WTC11 (cell line): ENCODE measurements at regions not wholly inside any gene's neighbourhood (a gene's known extent, or its start where the extent isn't known, plus 50 kb on each side); places are given as distances from the start of the nearest gene placed in this dataset.

Experiments used
- ATAC-seq: fragments of 200-7000 bp; cut with Tn5 transposase; 2 replicates; pipeline ENCODE4 v1.10.0; 2021; ENCODE audit warnings: mild to moderate bottlenecking, moderate library complexity
- CTCF ChIA-PET: fragments of 300-600 bp; sonication (Branson Sonifier 250); formaldehyde crosslinking; loops from one replicate; lab custom pipeline; 2021; ENCODE audit warnings: antibody characterized with exemption; lab: Charles Lee
- POLR2A ChIA-PET: fragments of 350-600 bp; sonication (Branson Sonifier 250); formaldehyde crosslinking; loops from one replicate; lab custom pipeline; 2021; ENCODE audit warnings: antibody characterized with exemption; lab: Charles Lee
- DNase-seq: peaks from one replicate; pipeline ENCODE4 v3.0.0; 2021; ENCODE audit warnings: low spot score
- H3K27ac Mint-ChIP-seq: 2 replicates; pipeline ENCODE4 v1.8.0; 2021; ENCODE audit warnings: mixed read lengths
- H3K27me3 Mint-ChIP-seq: 2 replicates; pipeline ENCODE4 v1.8.0; 2021; ENCODE audit warnings: low read depth, mild to moderate bottlenecking, moderate library complexity, mixed read lengths
- H3K36me3 Mint-ChIP-seq: 2 replicates; pipeline ENCODE4 v1.8.0; 2021; ENCODE audit warnings: mixed read lengths
- H3K4me1 Mint-ChIP-seq: 2 replicates; pipeline ENCODE4 v1.8.0; 2022; ENCODE audit warnings: mixed read lengths
- H3K4me3 Mint-ChIP-seq: 2 replicates; pipeline ENCODE4 v1.8.0; 2021; ENCODE audit warnings: mild to moderate bottlenecking, moderate library complexity, mixed read lengths
- H3K9me3 Mint-ChIP-seq: 2 replicates; pipeline ENCODE4 v1.8.0; 2021; ENCODE audit warnings: mixed read lengths
- ATF2 ChIP-seq: sonication (generic); formaldehyde crosslinking; IDR thresholded peaks from 2 replicates; pipeline ENCODE4 v1.8.1; 2022; ENCODE audit warnings: low read depth, missing genetic modification reagents, borderline replicate concordance
- ETV6 ChIP-seq: sonication (generic); formaldehyde crosslinking; IDR thresholded peaks from 2 replicates; pipeline ENCODE4 v1.8.1; 2022; ENCODE audit warnings: mild to moderate bottlenecking, missing genetic modification reagents
- FOXJ3 ChIP-seq: sonication (generic); formaldehyde crosslinking; IDR thresholded peaks from 2 replicates; pipeline ENCODE4 v1.9.0; 2021; ENCODE audit warnings: missing genetic modification reagents, mild to moderate bottlenecking, borderline replicate concordance
- FOXK1 ChIP-seq: sonication (generic); formaldehyde crosslinking; IDR thresholded peaks from 2 replicates; pipeline ENCODE4 v1.8.0; 2022; ENCODE audit warnings: mild to moderate bottlenecking, moderate library complexity, missing genetic modification reagents
- FOXP4 ChIP-seq: sonication (generic); formaldehyde crosslinking; IDR thresholded peaks from 2 replicates; pipeline ENCODE4 v1.8.0; 2022; ENCODE audit warnings: mild to moderate bottlenecking, missing genetic modification reagents
- GABPB1 ChIP-seq: sonication (generic); formaldehyde crosslinking; IDR thresholded peaks from 2 replicates; pipeline ENCODE4 v1.8.1; 2023; ENCODE audit warnings: mild to moderate bottlenecking, missing genetic modification reagents
- GTF2I ChIP-seq: fragments of 250-450 bp; sonication (Bioruptor Pico); conservative IDR thresholded peaks from 2 replicates; pipeline ENCODE4 v1.4.0; 2021; ENCODE audit warnings: mild to moderate bottlenecking
- MYBL2 ChIP-seq: sonication (generic); formaldehyde crosslinking; IDR thresholded peaks from 2 replicates; pipeline ENCODE4 v1.8.1; 2023; ENCODE audit warnings: mild to moderate bottlenecking, moderate library complexity, missing genetic modification reagents
- NFE2L1 ChIP-seq: sonication (generic); formaldehyde crosslinking; IDR thresholded peaks from 2 replicates; pipeline ENCODE4 v1.8.1; 2023; ENCODE audit warnings: missing genetic modification reagents
- NR3C1 ChIP-seq: sonication (generic); formaldehyde crosslinking; conservative IDR thresholded peaks from 2 replicates; pipeline ENCODE4 v1.8.1; 2023; ENCODE audit warnings: low read depth, mild to moderate bottlenecking, missing genetic modification reagents
- SMAD4 ChIP-seq: sonication (generic); formaldehyde crosslinking; IDR thresholded peaks from 2 replicates; pipeline ENCODE4 v1.8.0; 2022; ENCODE audit warnings: mild to moderate bottlenecking, missing genetic modification reagents
- SOX15 ChIP-seq: fragments of 250-450 bp; sonication (Bioruptor Pico); IDR thresholded peaks from 2 replicates; pipeline ENCODE4 v1.9.0; 2021; ENCODE audit warnings: mild to moderate bottlenecking
- TEAD4 ChIP-seq: sonication (generic); formaldehyde crosslinking; IDR thresholded peaks from 2 replicates; pipeline ENCODE4 v1.8.0; 2022; ENCODE audit warnings: mild to moderate bottlenecking, missing genetic modification reagents
- TP53 ChIP-seq: sonication (generic); formaldehyde crosslinking; IDR thresholded peaks from 2 replicates; pipeline ENCODE4 v1.8.1; 2023; ENCODE audit warnings: mild to moderate bottlenecking, missing genetic modification reagents
- USF1 ChIP-seq: sonication (generic); formaldehyde crosslinking; IDR thresholded peaks from 2 replicates; pipeline ENCODE4 v1.8.0; 2022; ENCODE audit warnings: mild to moderate bottlenecking, missing genetic modification reagents
- ZNF121 ChIP-seq: sonication (generic); formaldehyde crosslinking; IDR thresholded peaks from 2 replicates; pipeline ENCODE4 v1.8.0; 2023; ENCODE audit warnings: missing genetic modification reagents
- ZNF317 ChIP-seq: sonication (generic); formaldehyde crosslinking; IDR thresholded peaks from 2 replicates; pipeline ENCODE4 v1.8.1; 2023; ENCODE audit warnings: low read depth, mild to moderate bottlenecking, moderate library complexity, missing genetic modification reagents, borderline replicate concordance
- ZNF416 ChIP-seq: fragments of 250-450 bp; sonication (Bioruptor Pico); IDR thresholded peaks from 2 replicates; pipeline ENCODE4 v1.9.0; 2021; ENCODE audit warnings: mild to moderate bottlenecking, inconsistent platforms
- ZNF671 ChIP-seq: fragments of 250-450 bp; sonication (Bioruptor Pico); IDR thresholded peaks from 2 replicates; pipeline ENCODE4 v1.8.0; 2021; ENCODE audit warnings: mild to moderate bottlenecking
- TF ChIP-seq, protein P1 (sequence below): sonication (generic); formaldehyde crosslinking; IDR thresholded peaks from 2 replicates; pipeline ENCODE4 v1.8.0; 2023; ENCODE audit warnings: missing genetic modification reagents, mild to moderate bottlenecking, borderline replicate concordance
- TF ChIP-seq, protein P2 (sequence below): sonication (generic); formaldehyde crosslinking; IDR thresholded peaks from 2 replicates; pipeline ENCODE4 v1.8.1; 2023; ENCODE audit warnings: mild to moderate bottlenecking, missing genetic modification reagents
- TF ChIP-seq, protein P3 (sequence below): sonication (generic); formaldehyde crosslinking; IDR thresholded peaks from 2 replicates; pipeline ENCODE4 v1.8.0; 2022; ENCODE audit warnings: mild to moderate bottlenecking, missing genetic modification reagents

DNA sequence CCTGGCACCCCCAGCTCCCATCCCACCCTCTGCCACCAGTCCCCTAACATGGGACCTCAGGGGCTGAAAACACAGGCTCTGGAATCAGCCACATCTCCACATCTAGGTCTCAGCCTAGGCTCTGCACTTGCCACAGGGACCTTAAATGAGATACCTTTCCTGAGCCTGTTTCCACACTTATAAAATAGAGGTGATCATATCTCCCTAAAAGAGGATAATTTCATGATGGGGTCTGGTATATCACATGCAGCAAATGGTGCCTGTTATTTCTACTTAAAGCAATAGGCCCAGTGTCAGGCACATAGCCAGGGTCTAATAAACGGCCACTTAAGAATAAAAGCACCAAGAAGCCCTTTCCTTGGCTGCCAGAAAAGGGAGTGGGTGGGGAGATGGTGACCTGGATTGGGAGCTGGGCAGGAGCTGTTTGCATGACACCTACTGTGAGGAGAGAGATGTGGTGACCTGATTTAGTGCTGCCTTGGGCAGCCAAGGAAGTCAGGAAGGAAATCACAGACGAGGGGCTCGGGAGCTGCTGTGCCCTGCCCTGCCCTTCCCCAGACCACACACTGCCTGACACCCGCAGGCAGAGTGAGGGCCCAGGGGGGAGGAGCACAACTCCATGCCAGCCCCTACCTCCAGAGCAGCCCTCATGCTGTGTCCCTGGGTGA lies 71.2 kb downstream of the IRF2BPL start (continued):
- TF ChIP-seq, protein P1, sequence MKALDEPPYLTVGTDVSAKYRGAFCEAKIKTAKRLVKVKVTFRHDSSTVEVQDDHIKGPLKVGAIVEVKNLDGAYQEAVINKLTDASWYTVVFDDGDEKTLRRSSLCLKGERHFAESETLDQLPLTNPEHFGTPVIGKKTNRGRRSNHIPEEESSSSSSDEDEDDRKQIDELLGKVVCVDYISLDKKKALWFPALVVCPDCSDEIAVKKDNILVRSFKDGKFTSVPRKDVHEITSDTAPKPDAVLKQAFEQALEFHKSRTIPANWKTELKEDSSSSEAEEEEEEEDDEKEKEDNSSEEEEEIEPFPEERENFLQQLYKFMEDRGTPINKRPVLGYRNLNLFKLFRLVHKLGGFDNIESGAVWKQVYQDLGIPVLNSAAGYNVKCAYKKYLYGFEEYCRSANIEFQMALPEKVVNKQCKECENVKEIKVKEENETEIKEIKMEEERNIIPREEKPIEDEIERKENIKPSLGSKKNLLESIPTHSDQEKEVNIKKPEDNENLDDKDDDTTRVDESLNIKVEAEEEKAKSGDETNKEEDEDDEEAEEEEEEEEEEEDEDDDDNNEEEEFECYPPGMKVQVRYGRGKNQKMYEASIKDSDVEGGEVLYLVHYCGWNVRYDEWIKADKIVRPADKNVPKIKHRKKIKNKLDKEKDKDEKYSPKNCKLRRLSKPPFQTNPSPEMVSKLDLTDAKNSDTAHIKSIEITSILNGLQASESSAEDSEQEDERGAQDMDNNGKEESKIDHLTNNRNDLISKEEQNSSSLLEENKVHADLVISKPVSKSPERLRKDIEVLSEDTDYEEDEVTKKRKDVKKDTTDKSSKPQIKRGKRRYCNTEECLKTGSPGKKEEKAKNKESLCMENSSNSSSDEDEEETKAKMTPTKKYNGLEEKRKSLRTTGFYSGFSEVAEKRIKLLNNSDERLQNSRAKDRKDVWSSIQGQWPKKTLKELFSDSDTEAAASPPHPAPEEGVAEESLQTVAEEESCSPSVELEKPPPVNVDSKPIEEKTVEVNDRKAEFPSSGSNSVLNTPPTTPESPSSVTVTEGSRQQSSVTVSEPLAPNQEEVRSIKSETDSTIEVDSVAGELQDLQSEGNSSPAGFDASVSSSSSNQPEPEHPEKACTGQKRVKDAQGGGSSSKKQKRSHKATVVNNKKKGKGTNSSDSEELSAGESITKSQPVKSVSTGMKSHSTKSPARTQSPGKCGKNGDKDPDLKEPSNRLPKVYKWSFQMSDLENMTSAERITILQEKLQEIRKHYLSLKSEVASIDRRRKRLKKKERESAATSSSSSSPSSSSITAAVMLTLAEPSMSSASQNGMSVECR, result no peak
- TF ChIP-seq USF1 (CRISPR knock-in tag) (no peak), ZNF671 (CRISPR knock-in tag) (no peak), SOX15 (CRISPR knock-in tag) (no peak), GTF2I (CRISPR knock-in tag) (no peak), NR3C1 (no peak), ZNF121 (CRISPR knock-in tag) (no peak), ZNF416 (no peak), FOXJ3 (CRISPR knock-in tag) (no peak)
- TF ChIP-seq, protein P2, sequence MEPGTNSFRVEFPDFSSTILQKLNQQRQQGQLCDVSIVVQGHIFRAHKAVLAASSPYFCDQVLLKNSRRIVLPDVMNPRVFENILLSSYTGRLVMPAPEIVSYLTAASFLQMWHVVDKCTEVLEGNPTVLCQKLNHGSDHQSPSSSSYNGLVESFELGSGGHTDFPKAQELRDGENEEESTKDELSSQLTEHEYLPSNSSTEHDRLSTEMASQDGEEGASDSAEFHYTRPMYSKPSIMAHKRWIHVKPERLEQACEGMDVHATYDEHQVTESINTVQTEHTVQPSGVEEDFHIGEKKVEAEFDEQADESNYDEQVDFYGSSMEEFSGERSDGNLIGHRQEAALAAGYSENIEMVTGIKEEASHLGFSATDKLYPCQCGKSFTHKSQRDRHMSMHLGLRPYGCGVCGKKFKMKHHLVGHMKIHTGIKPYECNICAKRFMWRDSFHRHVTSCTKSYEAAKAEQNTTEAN, result 0 out of 2 replicates have a peak, but pooled peaks have one; percentile 35

DNA sequence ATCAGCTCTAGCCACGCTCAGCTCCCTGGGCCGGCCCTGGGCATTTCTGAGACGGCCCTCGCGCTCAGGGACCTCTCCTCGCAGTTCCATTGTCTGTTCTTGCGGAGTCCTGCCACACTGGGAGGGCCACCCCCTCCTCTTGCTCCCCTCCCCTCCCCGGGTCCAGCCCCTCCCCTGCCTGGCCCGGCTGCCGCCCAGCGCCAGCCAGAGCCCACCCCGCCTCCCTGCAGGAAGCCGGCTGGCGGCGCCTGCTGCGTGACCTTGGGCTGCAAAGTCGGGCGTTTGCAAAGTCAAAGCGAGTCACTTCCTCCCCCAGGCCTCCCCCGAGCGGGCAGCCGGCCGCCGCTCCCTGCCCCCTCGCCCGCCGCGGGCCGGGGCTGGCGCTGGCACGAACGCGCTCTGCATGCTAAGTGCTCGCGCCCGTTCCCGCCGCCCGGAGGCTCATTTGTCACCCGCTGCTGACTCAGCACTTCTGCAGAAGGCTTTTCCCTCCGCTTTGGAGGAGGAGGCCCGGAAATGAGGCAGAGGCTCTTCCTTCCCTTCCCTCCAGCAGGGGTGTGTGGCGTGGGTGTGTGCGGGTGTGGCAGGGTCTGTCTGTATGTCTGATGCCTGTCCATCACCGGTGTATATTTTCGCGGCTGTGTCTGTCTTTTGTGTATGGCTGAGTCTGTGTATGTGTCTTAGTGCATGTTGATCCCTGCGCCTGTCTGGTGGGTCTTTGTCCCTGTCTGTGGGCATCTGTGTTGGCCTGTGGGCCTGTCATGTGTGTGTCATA lies 72.0 kb downstream of the IRF2BPL start:
- Mint-ChIP-seq H3K27ac (peak overlapping the region; percentile 98), H3K4me3 (peak overlapping the region; percentile 55), H3K9me3 (no peaks in the 10 kb centered on the region), H3K27me3 (no peaks in the 10 kb centered on the region), H3K4me1 (peaks cover 71% of the 10 kb centered on the region), H3K36me3 (no peaks in the 10 kb centered on the region)
- peak; percentile 71 for ATAC-seq
- ChIA-PET POLR2A (interaction anchor here (0.7 to 4.5 kb wide), 7 partner anchors 12 to 71 kb away, joined by 3 to 32 read pairs (median 4); partner anchors contain the start of gene IRF2BPL), CTCF (interaction anchor here (0.8 to 3.9 kb wide), 11 partner anchors 9 to 129 kb away, joined by 3 to 17 read pairs (median 6); no protein-coding TSS in a partner anchor)
- DNase-seq, result peak; percentile 92
- 0 out of 2 replicates have a peak, but pooled peaks have one; percentile 15 for TF ChIP-seq NR3C1
- TF ChIP-seq SMAD4 (CRISPR knock-in tag), result peak; percentile 62; the same call in 1 of the 2 replicates
- peak; percentile 93; the same call in 1 of the 2 replicates for TF ChIP-seq FOXP4
- TF ChIP-seq, protein P3, sequence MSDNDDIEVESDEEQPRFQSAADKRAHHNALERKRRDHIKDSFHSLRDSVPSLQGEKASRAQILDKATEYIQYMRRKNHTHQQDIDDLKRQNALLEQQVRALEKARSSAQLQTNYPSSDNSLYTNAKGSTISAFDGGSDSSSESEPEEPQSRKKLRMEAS (CRISPR knock-in tag), result peak; percentile 69; the same call in 1 of the 2 replicates
- peak; percentile 44; the same call in 1 of the 2 replicates for TF ChIP-seq GABPB1 (CRISPR knock-in tag)
- peak; percentile 47; the same call in 1 of the 2 replicates for TF ChIP-seq ZNF317 (CRISPR knock-in tag)
- TF ChIP-seq FOXK1, result peak; percentile 78
- no peak for TF ChIP-seq TEAD4 (CRISPR knock-in tag)
- TF ChIP-seq TP53 (CRISPR knock-in tag), result peak; percentile 65; the same call in 1 of the 2 replicates
- peak; percentile 55; the same call in 1 of the 2 replicates for TF ChIP-seq MYBL2 (CRISPR knock-in tag)
- no peak for TF ChIP-seq ATF2
- TF ChIP-seq, protein P2, result no peak
- peak; percentile 99 for TF ChIP-seq NFE2L1 (CRISPR knock-in tag)
- peak; percentile 80; the same call in 1 of the 2 replicates for TF ChIP-seq ETV6 (CRISPR knock-in tag)
